GM12891 (cell line): ENCODE measurements at regions not wholly inside any gene's neighbourhood (a gene's known extent, or its start where the extent isn't known, plus 50 kb on each side); places are given as distances from the start of the nearest gene placed in this dataset.

Experiments used
- PAX5 ChIP-seq: IDR thresholded peaks from 2 replicates; pipeline ENCODE4 v1.6.1; 2011; ENCODE audit warnings: low read length, moderate library complexity, mild to moderate bottlenecking; ENCODE audit not compliant: insufficient read depth, severe bottlenecking
- POLR2A ChIP-seq: IDR thresholded peaks from 2 replicates; pipeline ENCODE4 v1.6.1; 2011; ENCODE audit warnings: low read depth, low read length, control low read depth
- POLR2AphosphoS5 ChIP-seq: IDR thresholded peaks from 2 replicates; pipeline ENCODE4 v1.6.1; 2011; ENCODE audit warnings: low read depth, low read length, control low read depth
- POU2F2 ChIP-seq: IDR thresholded peaks from 2 replicates; pipeline ENCODE4 v1.6.1; 2011; ENCODE audit warnings: low read depth, mild to moderate bottlenecking, control low read depth, low read length, moderate library complexity
- SPI1 ChIP-seq: IDR thresholded peaks from 2 replicates; pipeline ENCODE4 v1.6.1; 2011; ENCODE audit warnings: low read depth, low read length, control low read depth
- TAF1 ChIP-seq: IDR thresholded peaks from 2 replicates; pipeline ENCODE4 v1.6.1; 2011; ENCODE audit warnings: low read depth, low read length, control low read depth

DNA sequence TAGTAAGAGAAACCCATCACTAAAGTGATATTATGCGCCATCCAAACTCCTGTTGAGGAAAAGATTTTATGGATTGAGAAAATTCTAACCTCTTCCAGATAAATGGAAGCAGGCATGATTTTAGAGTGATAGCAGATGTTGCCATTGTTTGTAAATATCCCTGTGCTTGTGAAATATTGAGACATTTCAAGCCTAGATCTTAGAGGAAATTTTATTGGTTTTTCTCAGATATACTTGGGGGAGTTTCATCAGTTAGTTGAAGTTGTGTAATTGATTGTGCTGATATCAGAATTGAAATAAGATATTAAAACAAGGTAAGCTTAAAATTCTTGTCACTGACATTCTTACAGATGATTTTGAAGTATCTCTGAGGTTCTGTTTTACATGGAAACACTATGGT, 390.9 kb upstream of the FANCL start:
- no peak for TF ChIP-seq POLR2AphosphoS5
- no peak for TF ChIP-seq POLR2A
- TF ChIP-seq TAF1, result no peak
- no peak for TF ChIP-seq SPI1
- TF ChIP-seq PAX5, result no peak
- TF ChIP-seq POU2F2, result no peak
